Endothelial cell of umbilical vein (primary cell): ENCODE measurements at regions not wholly inside any gene's neighbourhood (a gene's known extent, or its start where the extent isn't known, plus 50 kb on each side); places are given as distances from the start of the nearest gene placed in this dataset.

Experiments
- BruUV-seq: library from RNA; stranded (reverse); fragments of 400-500 nt; replicated peaks from 2 replicates; lab custom pipeline; 2021; lab: Mats Ljungman, UMichigan
- CTCF ChIA-PET: fragments of 300-600, 350-600 bp; sonication (Branson Sonifier 250); formaldehyde crosslinking; loops from one replicate; lab custom pipeline; 2021; ENCODE audit warnings: antibody characterized with exemption, inconsistent platforms; lab: Charles Lee
- POLR2A ChIA-PET: fragments of 300-600, 350-600 bp; sonication (Branson Sonifier 250); formaldehyde crosslinking; loops from one replicate; lab custom pipeline; 2021; ENCODE audit warnings: antibody characterized with exemption, inconsistent platforms; lab: Charles Lee
- DNase-seq: peaks from one replicate; pipeline ENCODE4 v3.0.0-alpha.2; 2011; ENCODE audit warnings: low read depth, low spot score
- FAIRE-seq: peaks from 2 replicates; lab custom pipeline; 2011; peaks lifted over from hg19 to GRCh38; lab: Jason Lieb, UNC
- H2AFZ ChIP-seq: 2 replicates; pipeline ENCODE4 v1.6.0; 2012; ENCODE audit warnings: low read depth, low read length, control low read depth, inconsistent platforms
- H3K27ac ChIP-seq: 2 replicates; pipeline ENCODE4 v1.5.1; 2011; ENCODE audit warnings: low read depth, mild to moderate bottlenecking, control low read depth, low read length, moderate library complexity; ENCODE audit not compliant: insufficient read depth
- H3K27me3 ChIP-seq, 2 experiments: 2 replicates each; pipeline versions ENCODE4 v1.6.0 to v1.6.1; 2011; ENCODE audit warnings: low read length in 2 of 2, mixed read lengths in 1 of 2; ENCODE audit not compliant: control insufficient read depth in 2 of 2, insufficient read depth in 2 of 2
- H3K36me3 ChIP-seq, 2 experiments: 2 replicates in 1 of 2; 3 replicates in 1 of 2; pipeline ENCODE4 v1.5.1; 2011; ENCODE audit warnings: low read length in 2 of 2, mild to moderate bottlenecking in 1 of 2, moderate library complexity in 1 of 2; ENCODE audit not compliant: control insufficient read depth in 2 of 2, insufficient read depth in 2 of 2; ENCODE audit errors: extremely low read depth in 1 of 2
- H3K4me1 ChIP-seq: 3 replicates; pipeline ENCODE4 v1.5.1; 2011; ENCODE audit warnings: mild to moderate bottlenecking, low read length; ENCODE audit not compliant: control insufficient read depth, insufficient read depth; ENCODE audit errors: extremely low read depth
- H3K4me2 ChIP-seq: 2 replicates; pipeline ENCODE4 v1.6.1; 2011; ENCODE audit warnings: low read length, control low read depth, mixed read lengths; ENCODE audit not compliant: insufficient read depth
- H3K4me3 ChIP-seq, 3 experiments: fragments of 200-600 bp in 1 of 3; sonication (generic), shearing (Covaris generic) in 1 of 3; replicated peaks in 1 of 3; 2 replicates each; pipeline ENCODE4 v1.5.1; 2011 to 2016; ENCODE audit warnings: control low read depth in 3 of 3, low read length in 3 of 3, mild to moderate bottlenecking in 2 of 3, inconsistent platforms in 1 of 3, low read depth in 1 of 3, moderate library complexity in 1 of 3; ENCODE audit not compliant: insufficient read depth in 1 of 3
- H3K79me2 ChIP-seq: 2 replicates; pipeline ENCODE4 v1.6.0; 2012; ENCODE audit warnings: low read length, inconsistent platforms; ENCODE audit not compliant: control insufficient read depth, insufficient read depth
- H3K9ac ChIP-seq: replicated peaks from 2 replicates; pipeline ENCODE3; 2011; ENCODE audit warnings: low read length, control low read depth; ENCODE audit not compliant: insufficient read depth; ENCODE audit errors: extremely low read depth
- H3K9me1 ChIP-seq: replicated peaks from 3 replicates; pipeline ENCODE4 v1.6.0; 2011; ENCODE audit warnings: mild to moderate bottlenecking, low read length; ENCODE audit not compliant: control insufficient read depth, insufficient read depth; ENCODE audit errors: extremely low read depth
- H3K9me3 ChIP-seq: replicated peaks from 2 replicates; pipeline ENCODE4 v1.5.1; 2012; ENCODE audit warnings: low read length, inconsistent platforms; ENCODE audit not compliant: control insufficient read depth, insufficient read depth
- H4K20me1 ChIP-seq: replicated peaks from 2 replicates; pipeline ENCODE3; 2011; ENCODE audit warnings: mild to moderate bottlenecking, low read length; ENCODE audit not compliant: control insufficient read depth, insufficient read depth; ENCODE audit errors: extremely low read depth
- CTCF ChIP-seq, 2 donors: IDR thresholded peaks; 1 replicate in 1 of 2; 2 replicates in 1 of 2; pipeline ENCODE4 v1.5.1; 2011; ENCODE audit warnings: low read length in 2 of 2, mild to moderate bottlenecking in 2 of 2, moderate library complexity in 2 of 2, control low read depth in 1 of 2, inconsistent platforms in 1 of 2, low read depth in 1 of 2; ENCODE audit not compliant: insufficient read depth in 1 of 2; ENCODE audit errors: extremely low read depth in 1 of 2
- EZH2 ChIP-seq: IDR thresholded peaks from 2 replicates; pipeline ENCODE4 v1.6.1; 2012; ENCODE audit warnings: borderline replicate concordance, low read depth, mild to moderate bottlenecking, moderate library complexity, low read length, inconsistent platforms; ENCODE audit not compliant: severe bottlenecking
- FOS ChIP-seq: IDR thresholded peaks from 2 replicates; pipeline ENCODE4 v1.6.1; 2011; ENCODE audit warnings: mild to moderate bottlenecking, low read length, moderate library complexity, borderline replicate concordance; ENCODE audit not compliant: insufficient read depth
- GATA2 ChIP-seq: IDR thresholded peaks from 2 replicates; pipeline ENCODE4 v1.7.0; 2011; ENCODE audit warnings: low read depth, mild to moderate bottlenecking, moderate library complexity, mixed read lengths, low read length; ENCODE audit not compliant: insufficient read length, insufficient read depth
- JUN ChIP-seq: IDR thresholded peaks from 2 replicates; pipeline ENCODE4 v1.6.1; 2011; ENCODE audit warnings: borderline replicate concordance, low read depth; ENCODE audit not compliant: insufficient read length, insufficient read depth
- MAX ChIP-seq: IDR thresholded peaks from 2 replicates; pipeline ENCODE4 v1.6.1; 2011; ENCODE audit not compliant: insufficient read depth, insufficient read length
- MYC ChIP-seq: IDR thresholded peaks from one replicate; pipeline ENCODE4 v1.6.1; 2011; ENCODE audit warnings: mild to moderate bottlenecking, low read depth, low read length
- POLR2A ChIP-seq: IDR thresholded peaks from 2 replicates; pipeline ENCODE4 v1.6.1; 2012; ENCODE audit warnings: low read depth, mild to moderate bottlenecking, control low read depth, low read length
- POLR2AphosphoS5 ChIP-seq: IDR thresholded peaks from 2 replicates; pipeline ENCODE4 v1.6.1; 2012; ENCODE audit warnings: low read depth, mild to moderate bottlenecking, control low read depth, low read length, moderate library complexity; ENCODE audit not compliant: insufficient read depth
- dilution Hi-C: fragments of 300-500 bp; cut with MboI; formaldehyde crosslinking; loops from one replicate; pipeline ENCODE4 v1.15.0; 2019; ENCODE audit warnings: low sequenced_read_pairs; ENCODE audit not compliant: extremely low pct_ligation_motif_present
- intact Hi-C: fragments of 100-400 bp; cut with micrococcal nuclease; formaldehyde crosslinking; loops from one replicate; pipeline ENCODE4 v1.10.0; 2022

GRCh38 chr2:52881606-52882005, 886.0 kb upstream of the CHAC2 start:
- H3K4me1 ChIP-seq = no peaks in the 10 kb centered on the region
- CTCF ChIA-PET = no interaction called here
- H2AFZ ChIP-seq = no peak overlapping the region
- dilution Hi-C loops = no loop called here
- no peaks in the 10 kb centered on the region for H4K20me1 ChIP-seq
- intact Hi-C loops = no loop called here
- FAIRE-seq (no peak), DNase-seq (no peak)
- no peak for TF ChIP-seq GATA2
- TF ChIP-seq MYC = no peak
- TF ChIP-seq EZH2 = no peak
- no peak for TF ChIP-seq POLR2A
- no peak for TF ChIP-seq CTCF (IDR thresholded peaks at IDR 0.05; ENCODE audit: extremely low read depth in 1 of 2, insufficient read depth in 1 of 2, low read depth in 1 of 2, low read length in 2 of 2)
- no peak for TF ChIP-seq JUN
- TF ChIP-seq FOS = no peak
- TF ChIP-seq POLR2AphosphoS5 = no peak
- no peak for TF ChIP-seq MAX
- no peak overlapping the region for H3K9ac ChIP-seq
- no peak overlapping the region for H3K4me2 ChIP-seq
- POLR2A ChIA-PET = no interaction called here
- H3K27me3 ChIP-seq = no peaks in the 10 kb centered on the region
- no TSS peak for BruUV-seq
- H3K9me1 ChIP-seq = no peaks in the 10 kb centered on the region
- no peak overlapping the region for H3K27ac ChIP-seq
- no peak overlapping the region for H3K4me3 ChIP-seq
- no peaks in the 10 kb centered on the region for H3K36me3 ChIP-seq
- H3K9me3 ChIP-seq = no peaks in the 10 kb centered on the region
- H3K79me2 ChIP-seq = no peaks in the 10 kb centered on the region
